Effector memory CD8-positive, alpha-beta T cell (primary cell): ENCODE measurements at regions not wholly inside any gene's neighbourhood (a gene's known extent, or its start where the extent isn't known, plus 50 kb on each side); places are given as distances from the start of the nearest gene placed in this dataset.

Experiments used
- ATAC-seq: fragments of 150-1000 bp; cut with Tn5 transposase; replicated peaks from 2 replicates; pipeline ENCODE4 v1.10.0; 2021; ENCODE audit warnings: mild to moderate bottlenecking, moderate library complexity
- DNase-seq, 3 experiments: peaks; one replicate each; pipeline ENCODE4 v3.0.0; 2021
- H3K27ac Mint-ChIP-seq, 2 donors: one replicate each; pipeline ENCODE4 v1.8.0; 2022; ENCODE audit warnings: mild to moderate bottlenecking in 2 of 2, mixed read lengths in 2 of 2, moderate library complexity in 2 of 2
- H3K27me3 Mint-ChIP-seq, 2 donors: one replicate each; pipeline ENCODE4 v1.8.0; 2022; ENCODE audit warnings: mixed read lengths in 2 of 2
- H3K36me3 Mint-ChIP-seq: one replicate; pipeline ENCODE4 v1.8.0; 2022; ENCODE audit warnings: mild to moderate bottlenecking, moderate library complexity, mixed read lengths; ENCODE audit not compliant: insufficient read depth
- H3K4me1 Mint-ChIP-seq, 2 donors: one replicate each; pipeline ENCODE4 v1.8.0; 2022; ENCODE audit warnings: low read depth in 2 of 2, mixed read lengths in 2 of 2
- H3K4me3 Mint-ChIP-seq, 2 donors: one replicate each; pipeline ENCODE4 v1.8.0; 2022; ENCODE audit warnings: mild to moderate bottlenecking in 2 of 2, mixed read lengths in 2 of 2, moderate library complexity in 2 of 2
- H3K9me3 Mint-ChIP-seq, 2 donors: one replicate each; pipeline ENCODE4 v1.8.0; 2022; ENCODE audit warnings: mixed read lengths in 2 of 2

GRCh38 chr4:149951152-149951900 is 126.9 kb upstream of the DCLK2 start:
- DNase-seq (no peak), ATAC-seq (no peak)
- no peak overlapping the region for H3K27ac Mint-ChIP-seq
- no peaks in the 10 kb centered on the region for H3K4me1 Mint-ChIP-seq
- H3K4me3 Mint-ChIP-seq: no peak overlapping the region
- no peaks in the 10 kb centered on the region for H3K36me3 Mint-ChIP-seq
- H3K27me3 Mint-ChIP-seq: no peaks in the 10 kb centered on the region
- no peaks in the 10 kb centered on the region for H3K9me3 Mint-ChIP-seq

GRCh38 chr4:149952101-149952500 is 126.1 kb upstream of the DCLK2 start:
- Mint-ChIP-seq H3K36me3 (no peaks in the 10 kb centered on the region), H3K4me1 (no peaks in the 10 kb centered on the region), H3K4me3 (no peak overlapping the region), H3K9me3 (no peaks in the 10 kb centered on the region), H3K27me3 (no peaks in the 10 kb centered on the region), H3K27ac (no peak overlapping the region)
- ATAC-seq: no peak
- DNase-seq: no peak

- DNase-seq (no peak), ATAC-seq (no peak)
- no peak overlapping the region for H3K27ac Mint-ChIP-seq
- H3K4me1 Mint-ChIP-seq: no peaks in the 10 kb centered on the region
- H3K9me3 Mint-ChIP-seq: no peaks in the 10 kb centered on the region
- H3K36me3 Mint-ChIP-seq: no peaks in the 10 kb centered on the region
- no peak overlapping the region for H3K4me3 Mint-ChIP-seq
- H3K27me3 Mint-ChIP-seq: no peaks in the 10 kb centered on the region
Measured at GRCh38 chr4:149952716-149953115, 125.5 kb upstream of the DCLK2 start.

GRCh38 chr4:149955780-149956390 is 122.4 kb upstream of the DCLK2 start:
- no peak overlapping the region for H3K4me3 Mint-ChIP-seq
- no peaks in the 10 kb centered on the region for H3K27me3 Mint-ChIP-seq
- no peak overlapping the region for H3K27ac Mint-ChIP-seq
- ATAC-seq (no peak), DNase-seq (no peak)
- H3K4me1 Mint-ChIP-seq: no peaks in the 10 kb centered on the region
- H3K9me3 Mint-ChIP-seq: no peaks in the 10 kb centered on the region
- H3K36me3 Mint-ChIP-seq: no peaks in the 10 kb centered on the region

GRCh38 chr4:149956678-149957077 is 121.6 kb upstream of the DCLK2 start:
- Mint-ChIP-seq H3K9me3 (no peaks in the 10 kb centered on the region), H3K4me3 (no peak overlapping the region), H3K36me3 (no peaks in the 10 kb centered on the region), H3K4me1 (no peaks in the 10 kb centered on the region), H3K27ac (no peak overlapping the region), H3K27me3 (no peaks in the 10 kb centered on the region)
- DNase-seq (no peak), ATAC-seq (no peak)

- no peak for ATAC-seq
- H3K27me3 Mint-ChIP-seq: peaks cover 15 to 20% of the 10 kb centered on the region in 2 donors
- H3K27ac Mint-ChIP-seq: no peak overlapping the region
- H3K4me3 Mint-ChIP-seq: no peak overlapping the region
- H3K4me1 Mint-ChIP-seq: no peaks in the 10 kb centered on the region
- H3K9me3 Mint-ChIP-seq: no peaks in the 10 kb centered on the region
- no peak for DNase-seq
- H3K36me3 Mint-ChIP-seq: no peaks in the 10 kb centered on the region
Measured at GRCh38 chr4:149961876-149962597, 116.2 kb upstream of the DCLK2 start.

GRCh38 chr4:149964001-149964796 is 114.0 kb upstream of the DCLK2 start:
- peaks cover 17 to 20% of the 10 kb centered on the region in 2 donors for H3K27me3 Mint-ChIP-seq
- ATAC-seq (no peak), DNase-seq (no peak)
- H3K4me3 Mint-ChIP-seq: no peak overlapping the region
- no peak overlapping the region for H3K27ac Mint-ChIP-seq
- no peaks in the 10 kb centered on the region for H3K36me3 Mint-ChIP-seq
- no peaks in the 10 kb centered on the region for H3K9me3 Mint-ChIP-seq
- H3K4me1 Mint-ChIP-seq: no peaks in the 10 kb centered on the region

- Mint-ChIP-seq H3K9me3 (no peaks in the 10 kb centered on the region), H3K27ac (no peak overlapping the region), H3K4me1 (no peaks in the 10 kb centered on the region), H3K27me3 (peaks cover 21 to 28% of the 10 kb centered on the region in 2 donors), H3K4me3 (no peak overlapping the region), H3K36me3 (no peaks in the 10 kb centered on the region)
- ATAC-seq (no peak), DNase-seq (no peak)
Measured at GRCh38 chr4:149965206-149965605, 113.0 kb upstream of the DCLK2 start.

GRCh38 chr4:149972407-149972806 is 105.8 kb upstream of the DCLK2 start:
- Mint-ChIP-seq H3K9me3 (no peaks in the 10 kb centered on the region), H3K4me1 (no peaks in the 10 kb centered on the region), H3K4me3 (no peak overlapping the region), H3K36me3 (peaks cover 2% of the 10 kb centered on the region), H3K27me3 (peaks cover 8 to 12% of the 10 kb centered on the region in 2 donors), H3K27ac (no peak overlapping the region)
- no peak for ATAC-seq
- DNase-seq: no peak

GRCh38 chr4:149973181-149973580 is 105.1 kb upstream of the DCLK2 start:
- no peak overlapping the region for H3K4me3 Mint-ChIP-seq
- no peak overlapping the region for H3K27ac Mint-ChIP-seq
- H3K36me3 Mint-ChIP-seq: peaks cover 2% of the 10 kb centered on the region
- H3K27me3 Mint-ChIP-seq: peaks cover 8 to 12% of the 10 kb centered on the region in 2 donors
- no peaks in the 10 kb centered on the region for H3K9me3 Mint-ChIP-seq
- DNase-seq: no peak
- no peak for ATAC-seq
- H3K4me1 Mint-ChIP-seq: no peaks in the 10 kb centered on the region

GRCh38 chr4:149975172-149975571 is 103.1 kb upstream of the DCLK2 start:
- Mint-ChIP-seq H3K4me3 (no peak overlapping the region), H3K27ac (no peak overlapping the region), H3K27me3 (peaks cover 5% of the 10 kb centered on the region in 2 donors), H3K9me3 (no peaks in the 10 kb centered on the region), H3K4me1 (no peaks in the 10 kb centered on the region), H3K36me3 (peaks cover 2% of the 10 kb centered on the region)
- ATAC-seq (no peak), DNase-seq (no peak)

GRCh38 chr4:149980121-149980682 is 98.0 kb upstream of the DCLK2 start:
- Mint-ChIP-seq H3K27ac (no peak overlapping the region), H3K9me3 (no peaks in the 10 kb centered on the region), H3K4me3 (no peak overlapping the region), H3K36me3 (peaks cover 2% of the 10 kb centered on the region), H3K27me3 (no peaks in the 10 kb centered on the region), H3K4me1 (no peaks in the 10 kb centered on the region)
- DNase-seq (no peak), ATAC-seq (no peak)

GRCh38 chr4:149980941-149981340 is 97.3 kb upstream of the DCLK2 start:
- H3K36me3 Mint-ChIP-seq: peaks cover 2% of the 10 kb centered on the region
- no peak overlapping the region for H3K27ac Mint-ChIP-seq
- H3K27me3 Mint-ChIP-seq: no peaks in the 10 kb centered on the region
- H3K9me3 Mint-ChIP-seq: no peaks in the 10 kb centered on the region
- DNase-seq: peak; percentile 7 to 22 (median 10)
- no peaks in the 10 kb centered on the region for H3K4me1 Mint-ChIP-seq
- ATAC-seq: peak; percentile 54
- H3K4me3 Mint-ChIP-seq: no peak overlapping the region
